HG03103 (cell line): ENCODE measurements at regions not wholly inside any gene's neighbourhood (a gene's known extent, or its start where the extent isn't known, plus 50 kb on each side); places are given as distances from the start of the nearest gene placed in this dataset.
"Not testable (repeated sequence)": the region's sequence is repeated elsewhere in the genome, so short reads cannot be mapped to it uniquely, and the experiment has no call there.

Experiments used
- ATAC-seq: cut with Tn5 transposase; IDR thresholded peaks from one replicate; pipeline ENCODE4 v1.9.1; 2021; ENCODE audit warnings: low read depth; ENCODE audit not compliant: unreplicated experiment

GRCh38 chr21:10424097-10424886 is 97.1 kb upstream of the TPTE start:
- ATAC-seq, result not testable (repeated sequence)

GRCh38 chr21:10424887-10425145 is 96.6 kb upstream of the TPTE start:
- not testable (repeated sequence) for ATAC-seq

GRCh38 chr21:10425856-10426255 is 95.5 kb upstream of the TPTE start:
- ATAC-seq, result no peak

- not testable (repeated sequence) for ATAC-seq
These were observed 94.6 kb upstream of the TPTE start for GRCh38 chr21:10426812-10427211.

- not testable (repeated sequence) for ATAC-seq
These were observed 94.1 kb upstream of the TPTE start for GRCh38 chr21:10427277-10427676.

- ATAC-seq, result not testable (repeated sequence)
These were observed 92.3 kb upstream of the TPTE start for GRCh38 chr21:10428981-10429534.

GRCh38 chr21:10430005-10430404 is 91.4 kb upstream of the TPTE start:
- ATAC-seq, result no peak

- ATAC-seq, result not testable (repeated sequence)
These were observed 89.4 kb upstream of the TPTE start for GRCh38 chr21:10431995-10432394.

GRCh38 chr21:10432456-10432855 is 88.9 kb upstream of the TPTE start:
- ATAC-seq, result not testable (repeated sequence)

GRCh38 chr21:10437977-10438376 is 83.4 kb upstream of the TPTE start:
- ATAC-seq, result not testable (repeated sequence)

- not testable (repeated sequence) for ATAC-seq
These were observed 80.7 kb upstream of the TPTE start for GRCh38 chr21:10440639-10441038.

- ATAC-seq, result not testable (repeated sequence)
These were observed 79.4 kb upstream of the TPTE start for GRCh38 chr21:10442018-10442417.

GRCh38 chr21:10445685-10446084 is 75.7 kb upstream of the TPTE start:
- not testable (repeated sequence) for ATAC-seq

- ATAC-seq, result not testable (repeated sequence)
These were observed 71.9 kb upstream of the TPTE start for GRCh38 chr21:10449451-10449850.

GRCh38 chr21:10451274-10451673 is 70.1 kb upstream of the TPTE start:
- not testable (repeated sequence) for ATAC-seq

GRCh38 chr21:10457765-10458164 is 63.6 kb upstream of the TPTE start:
- not testable (repeated sequence) for ATAC-seq

GRCh38 chr21:10460957-10461356 is 60.4 kb upstream of the TPTE start:
- ATAC-seq, result not testable (repeated sequence)

- ATAC-seq, result not testable (repeated sequence)
These were observed 59.9 kb upstream of the TPTE start for GRCh38 chr21:10461445-10461844.

- no peak for ATAC-seq
These were observed 58.2 kb upstream of the TPTE start for GRCh38 chr21:10463156-10463555.

GRCh38 chr21:10464975-10465374 is 56.4 kb upstream of the TPTE start:
- no peak for ATAC-seq

GRCh38 chr21:10465524-10466110 is 55.8 kb upstream of the TPTE start:
- not testable (repeated sequence) for ATAC-seq

- ATAC-seq, result no peak
These were observed 55.2 kb upstream of the TPTE start for GRCh38 chr21:10466200-10466599.
